Stromal cell of bone marrow (primary cell): ENCODE measurements at regions not wholly inside any gene's neighbourhood (a gene's known extent, or its start where the extent isn't known, plus 50 kb on each side); places are given as distances from the start of the nearest gene placed in this dataset.

Experiments
- DNase-seq: peaks from one replicate; pipeline ENCODE4 v3.0.0-alpha.2; 2012; ENCODE audit warnings: low read depth

GRCh38 chr16:55042556-55043432 is 112.1 kb downstream of the IRX5 start:
- no peak for DNase-seq

DNA sequence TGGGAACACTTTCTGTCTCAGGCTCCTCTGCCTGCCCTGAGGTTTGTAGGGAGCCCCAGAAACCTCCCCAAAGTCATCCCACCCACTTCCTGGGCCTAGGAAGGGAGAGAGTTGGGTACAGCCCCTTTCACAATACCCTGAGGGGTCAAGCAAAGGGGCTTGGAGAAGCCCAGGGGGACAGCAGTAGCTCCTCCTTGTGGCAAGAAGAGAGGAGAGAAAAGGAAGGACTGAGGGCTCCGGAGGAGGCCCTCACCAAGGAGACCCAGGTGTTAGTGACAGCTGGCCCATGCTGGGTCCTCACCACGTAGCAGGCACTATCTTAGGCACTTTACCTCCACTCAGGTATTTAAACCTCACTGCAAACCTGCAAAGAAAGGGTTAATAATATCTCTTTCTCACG is 112.8 kb downstream of the IRX5 start:
- no peak for DNase-seq

GRCh38 chr16:55044201-55044975 is 113.7 kb downstream of the IRX5 start:
- DNase-seq: no peak

DNA sequence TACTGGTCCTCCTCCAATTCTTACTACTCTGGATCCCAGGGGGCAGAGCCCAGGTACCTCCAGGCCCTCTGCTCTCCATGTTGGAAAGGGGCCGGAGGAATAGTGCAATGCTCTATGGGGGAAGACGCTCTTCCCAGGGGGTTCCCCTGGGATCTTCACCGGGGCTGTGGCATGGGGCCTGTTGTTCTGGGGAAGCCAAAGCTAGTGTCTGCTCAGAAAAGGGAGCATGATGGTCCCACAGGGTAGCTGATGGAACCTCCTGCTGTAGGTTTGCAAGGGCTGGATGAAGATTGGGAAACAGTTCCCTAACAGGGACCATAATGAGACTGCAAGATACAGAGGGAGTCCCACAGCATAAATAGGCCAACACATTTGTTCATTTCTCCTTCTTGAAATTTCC is 114.7 kb downstream of the IRX5 start:
- DNase-seq: no peak

DNA sequence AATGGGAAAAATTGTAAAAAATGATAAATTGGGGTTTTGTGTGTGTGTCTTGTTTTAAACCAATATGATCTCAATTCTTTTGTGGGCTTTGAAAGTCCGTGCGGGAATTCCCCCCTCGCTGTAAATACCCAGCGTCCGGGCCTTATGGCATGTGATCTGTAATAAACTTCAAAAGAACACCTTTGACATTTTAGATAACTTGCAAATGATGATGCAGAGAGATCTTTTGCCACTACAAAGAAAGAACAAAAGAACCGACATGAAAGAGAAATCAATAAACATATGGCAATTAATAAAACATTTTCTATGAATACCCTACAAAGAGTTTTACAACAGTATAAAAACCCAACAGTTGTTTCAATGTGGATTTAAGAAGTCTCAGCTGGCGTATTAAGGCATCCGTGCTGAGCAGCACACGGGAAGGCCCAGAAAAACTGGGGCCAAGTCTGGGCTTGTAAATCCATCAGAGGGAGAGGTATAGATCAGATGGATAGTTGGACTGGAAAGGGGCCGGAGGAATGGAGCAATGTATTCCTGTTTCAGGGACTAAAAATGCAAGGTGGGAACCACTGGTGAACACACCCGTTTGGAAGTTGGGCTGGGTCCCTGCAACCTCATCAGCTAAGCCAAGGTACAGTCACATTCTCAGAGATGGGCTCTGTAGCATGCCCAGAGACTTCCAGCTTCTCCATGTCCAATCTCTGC is 115.2 kb downstream of the IRX5 start:
- DNase-seq: no peak

GRCh38 chr16:55046513-55046912 is 115.8 kb downstream of the IRX5 start:
- DNase-seq: no peak

DNA sequence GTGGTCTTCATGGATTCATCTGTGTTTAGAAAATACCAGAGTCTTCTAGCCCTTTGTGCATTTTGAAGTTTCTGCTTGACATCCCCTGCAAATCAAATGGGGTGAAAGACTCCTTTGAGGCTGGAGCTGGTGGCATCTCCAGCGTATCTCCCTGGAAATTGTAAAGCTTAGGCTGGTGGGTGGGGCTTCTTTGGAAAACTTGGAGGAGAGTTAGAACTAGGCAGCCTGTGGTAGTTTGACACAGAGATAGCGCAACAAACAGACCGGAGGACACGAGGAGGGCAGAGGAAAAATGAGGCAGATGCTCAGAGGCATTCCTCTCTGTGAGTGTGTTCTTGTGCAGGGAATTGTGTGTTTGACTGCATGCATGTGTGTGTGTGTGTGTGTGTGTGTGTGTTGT is 116.3 kb downstream of the IRX5 start:
- no peak for DNase-seq

GRCh38 chr16:55047331-55047730 is 116.7 kb downstream of the IRX5 start:
- no peak for DNase-seq

DNA sequence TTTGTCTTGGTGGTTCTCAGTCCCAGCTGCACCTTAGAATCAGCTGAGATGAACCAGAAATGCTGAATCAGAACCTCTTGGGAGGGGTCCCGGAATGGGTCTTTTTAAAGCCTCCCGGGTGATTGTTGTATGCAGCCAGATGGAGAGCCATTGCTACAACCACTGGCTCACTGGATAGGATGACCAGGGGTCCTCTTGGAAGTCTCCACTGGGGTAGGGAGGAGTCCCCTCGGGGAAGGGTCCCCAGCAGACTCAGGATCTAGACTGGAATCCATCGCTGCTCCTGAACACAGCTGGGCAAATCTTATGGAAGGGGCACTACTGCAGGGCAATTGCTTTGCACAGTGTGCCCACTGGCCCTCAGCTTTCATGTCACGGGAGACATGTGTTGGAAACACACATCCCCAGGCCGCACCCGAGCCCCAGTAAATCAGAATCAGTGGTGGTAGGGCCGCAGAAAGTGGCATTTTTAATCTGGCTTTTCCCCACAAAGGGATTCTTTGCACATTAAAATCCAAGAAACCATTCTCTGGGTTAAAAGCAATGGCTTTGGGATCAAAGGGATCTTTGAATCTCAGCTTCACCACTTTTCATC is 117.3 kb downstream of the IRX5 start:
- DNase-seq: no peak

DNA sequence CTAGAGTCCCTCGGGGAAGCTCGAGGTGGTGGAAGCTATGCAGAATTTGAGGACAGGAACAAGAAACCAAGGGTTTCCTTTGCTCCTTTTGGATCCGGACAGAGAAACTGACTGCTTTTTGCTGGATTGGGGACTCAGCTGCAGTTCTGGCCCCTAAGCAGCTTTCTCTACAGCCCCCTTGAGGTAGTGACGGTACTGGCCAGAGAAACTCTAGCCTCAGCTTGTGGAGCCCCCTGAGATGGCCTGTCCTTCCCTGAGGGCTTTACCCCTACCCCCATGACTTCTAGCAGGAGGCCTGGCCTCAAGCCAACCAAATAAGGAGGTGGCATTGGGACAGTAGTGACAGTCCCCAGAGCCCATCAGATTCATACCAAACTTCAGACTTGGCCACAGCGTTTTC is 118.1 kb downstream of the IRX5 start:
- DNase-seq: no peak

- DNase-seq: no peak
Measured at GRCh38 chr16:55051571-55052347, 121.1 kb downstream of the IRX5 start.

GRCh38 chr16:55052348-55052734 is 121.7 kb downstream of the IRX5 start:
- DNase-seq: no peak

GRCh38 chr16:55052741-55053415 is 122.2 kb downstream of the IRX5 start:
- no peak for DNase-seq

DNA sequence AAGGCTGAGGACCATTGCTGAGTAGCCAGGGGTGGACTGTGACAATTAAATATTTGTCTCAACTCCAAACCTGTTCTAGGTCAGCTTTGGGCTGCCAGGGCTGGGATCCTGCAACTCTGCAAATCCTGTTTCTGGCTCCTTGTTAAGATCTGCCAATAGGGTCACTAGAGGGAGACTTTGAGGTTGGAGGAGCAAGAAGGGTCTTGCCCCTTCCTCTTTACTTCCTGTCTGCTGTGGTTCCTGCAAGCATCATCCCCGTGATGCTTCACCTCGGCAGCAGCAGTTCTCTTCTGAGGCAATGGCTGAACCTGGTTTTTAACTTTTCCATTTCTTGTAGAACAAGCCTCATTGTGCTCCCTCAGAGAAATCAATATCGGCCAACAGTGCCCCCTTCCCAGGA is 124.6 kb downstream of the IRX5 start:
- DNase-seq: no peak

- DNase-seq: no peak
Measured at GRCh38 chr16:55056585-55057401, 126.1 kb downstream of the IRX5 start.

GRCh38 chr16:55057866-55058265 is 127.2 kb downstream of the IRX5 start:
- no peak for DNase-seq

DNA sequence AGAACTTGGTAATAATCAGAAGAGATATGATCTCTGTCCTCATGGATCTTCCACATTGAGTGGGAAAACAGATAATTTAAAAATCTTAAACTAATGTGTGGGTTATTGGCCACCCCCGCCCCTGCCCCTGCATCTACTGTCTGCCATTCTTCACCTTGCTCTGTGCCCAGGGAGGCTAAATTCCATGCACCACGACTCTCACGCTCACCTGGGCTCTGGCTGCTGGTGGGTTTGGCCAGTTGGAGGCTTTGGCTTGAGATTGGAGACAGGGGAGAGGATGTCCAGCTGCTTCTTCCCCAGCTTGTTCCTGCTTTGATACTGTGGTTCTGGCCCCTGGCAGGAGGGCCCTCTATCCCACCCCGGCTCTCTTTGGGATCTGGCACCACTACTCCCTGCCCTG is 127.9 kb downstream of the IRX5 start:
- no peak for DNase-seq

DNA sequence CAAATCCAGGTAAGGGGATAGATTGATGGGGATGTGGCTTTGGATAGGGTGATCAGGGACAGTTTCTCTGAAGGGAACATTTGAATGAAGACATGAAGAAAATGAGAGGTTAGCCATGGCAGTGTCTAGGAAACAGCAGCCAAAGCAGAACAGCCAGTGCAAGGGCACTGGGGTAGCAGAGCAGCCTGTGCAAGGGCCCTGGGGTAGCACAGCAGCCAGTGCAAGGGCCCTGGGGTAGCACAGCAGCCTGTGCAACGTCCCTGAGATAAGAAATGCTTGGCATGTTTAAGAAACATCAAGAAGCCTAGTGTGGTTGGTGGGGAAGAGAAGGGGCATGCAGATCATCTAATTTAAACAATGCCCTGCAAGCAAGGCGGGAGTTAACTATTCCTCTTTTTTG is 128.5 kb downstream of the IRX5 start:
- DNase-seq: no peak

DNA sequence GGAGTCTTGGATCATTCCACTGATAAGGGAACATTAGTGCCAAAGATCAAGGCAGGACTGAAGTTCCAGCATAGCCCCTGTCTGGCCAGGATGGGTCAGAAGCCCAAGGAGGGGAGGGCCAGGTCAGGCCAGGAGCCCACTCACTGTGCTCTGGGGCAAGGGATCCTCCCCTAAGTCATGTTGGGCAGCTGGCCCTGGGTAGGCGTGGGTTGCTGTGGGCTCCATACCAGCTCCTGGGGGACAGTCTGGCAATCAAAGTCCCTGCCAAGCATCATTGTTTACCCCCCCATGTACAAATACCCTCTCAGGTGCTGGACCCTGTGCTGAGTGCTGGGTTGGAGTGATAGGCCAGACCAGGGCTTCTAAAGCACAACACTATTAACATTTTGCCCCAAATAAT is 130.5 kb downstream of the IRX5 start:
- DNase-seq: no peak

GRCh38 chr16:55062442-55062841 is 131.8 kb downstream of the IRX5 start:
- peak; percentile 62 for DNase-seq
